GM12892 (cell line): ENCODE measurements at regions not wholly inside any gene's neighbourhood (a gene's known extent, or its start where the extent isn't known, plus 50 kb on each side); places are given as distances from the start of the nearest gene placed in this dataset.

Experiments used
- POLR2A ChIP-seq: IDR thresholded peaks from 2 replicates; pipeline ENCODE4 v1.6.1; 2011; ENCODE audit warnings: low read depth, low read length, control low read depth
- POLR2AphosphoS5 ChIP-seq: IDR thresholded peaks from 2 replicates; pipeline ENCODE4 v1.6.1; 2011; ENCODE audit warnings: low read depth, low read length, control low read depth

GRCh38 chr4:12375805-12376204 is 947.1 kb upstream of the HS3ST1 start:
- TF ChIP-seq POLR2A (no peak), POLR2AphosphoS5 (no peak)
